ENCODE measurements at regions not wholly inside any gene's neighbourhood (a gene's known extent, or its start where the extent isn't known, plus 50 kb on each side); places are given as distances from the start of the nearest gene placed in this dataset.

DNA sequence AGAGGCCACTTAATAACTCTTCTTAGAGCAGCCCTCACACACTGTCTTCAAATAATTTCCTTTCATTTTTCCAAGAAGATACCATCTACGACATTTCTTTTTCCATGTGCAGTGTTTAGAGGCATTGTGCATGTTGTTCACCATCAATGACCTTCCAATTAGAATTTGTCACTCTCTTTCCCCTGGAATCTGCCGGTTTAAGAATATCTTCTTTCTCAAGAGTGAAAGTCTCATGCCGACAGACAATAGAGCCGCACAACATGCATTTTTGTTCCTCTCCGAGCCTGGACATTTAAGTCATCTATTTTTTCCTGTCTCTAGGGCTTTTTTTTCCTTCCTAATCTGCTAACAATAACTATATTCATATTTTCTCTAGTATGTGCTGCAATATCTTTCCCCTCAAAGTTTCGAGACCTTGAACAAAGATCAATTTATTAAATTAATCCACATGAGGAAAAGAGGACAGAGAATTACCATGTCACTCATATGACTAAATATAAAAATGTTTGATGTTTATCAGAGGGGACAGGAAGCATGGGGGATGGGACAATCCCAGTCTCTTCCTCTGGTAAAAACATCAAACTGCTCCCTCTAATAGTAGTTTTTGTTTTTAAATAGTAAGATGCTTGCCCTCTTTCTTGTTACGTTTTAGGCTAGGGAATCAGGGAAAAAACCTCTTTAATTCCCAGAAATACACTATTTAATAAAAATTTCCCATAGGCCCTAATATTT, 893.4 kb downstream of the C6orf118 start:
- H3K36me3 ChIP-seq (ENCODE audit: control insufficient read depth, insufficient read depth, low read length), result no peaks in the 10 kb centered on the region
- DNase-seq (ENCODE audit: extremely low read depth, insufficient read length), result no peak
- TF ChIP-seq, protein P1, sequence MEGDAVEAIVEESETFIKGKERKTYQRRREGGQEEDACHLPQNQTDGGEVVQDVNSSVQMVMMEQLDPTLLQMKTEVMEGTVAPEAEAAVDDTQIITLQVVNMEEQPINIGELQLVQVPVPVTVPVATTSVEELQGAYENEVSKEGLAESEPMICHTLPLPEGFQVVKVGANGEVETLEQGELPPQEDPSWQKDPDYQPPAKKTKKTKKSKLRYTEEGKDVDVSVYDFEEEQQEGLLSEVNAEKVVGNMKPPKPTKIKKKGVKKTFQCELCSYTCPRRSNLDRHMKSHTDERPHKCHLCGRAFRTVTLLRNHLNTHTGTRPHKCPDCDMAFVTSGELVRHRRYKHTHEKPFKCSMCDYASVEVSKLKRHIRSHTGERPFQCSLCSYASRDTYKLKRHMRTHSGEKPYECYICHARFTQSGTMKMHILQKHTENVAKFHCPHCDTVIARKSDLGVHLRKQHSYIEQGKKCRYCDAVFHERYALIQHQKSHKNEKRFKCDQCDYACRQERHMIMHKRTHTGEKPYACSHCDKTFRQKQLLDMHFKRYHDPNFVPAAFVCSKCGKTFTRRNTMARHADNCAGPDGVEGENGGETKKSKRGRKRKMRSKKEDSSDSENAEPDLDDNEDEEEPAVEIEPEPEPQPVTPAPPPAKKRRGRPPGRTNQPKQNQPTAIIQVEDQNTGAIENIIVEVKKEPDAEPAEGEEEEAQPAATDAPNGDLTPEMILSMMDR (IDR thresholded peaks at IDR 0.05; ENCODE audit: insufficient read depth, low read length, poor library complexity, severe bottlenecking), result no peak
- H3K4me3 ChIP-seq (replicated peaks; ENCODE audit: low read depth, low read length), result peak overlapping the region; percentile 2; the same call in 1 of the 2 replicates
- H3K27me3 ChIP-seq (replicated peaks; ENCODE audit: control insufficient read depth, insufficient read depth, low read length), result no peaks in the 10 kb centered on the region

DNA sequence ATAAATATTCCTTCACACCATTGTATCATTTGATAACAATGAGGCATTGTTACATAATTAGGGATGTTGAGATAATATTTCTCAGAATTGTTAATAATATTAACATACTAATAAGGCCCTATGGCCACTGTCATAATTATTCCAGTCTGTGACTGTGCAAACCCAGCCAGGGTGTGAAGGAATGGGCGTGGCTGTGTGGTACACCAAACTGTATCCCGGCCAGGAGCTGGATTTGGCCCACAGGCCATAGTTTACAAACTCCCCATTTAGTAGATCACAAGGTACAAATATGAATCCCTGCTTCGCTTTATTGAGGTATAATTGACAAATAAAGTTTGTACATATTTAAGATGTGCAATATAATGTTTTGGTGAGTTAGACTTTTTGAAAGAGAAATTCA, 894.7 kb downstream of the C6orf118 start:
- Histone ChIP-seq H3K4me3 (replicated peaks; ENCODE audit: low read depth, low read length) (no peak overlapping the region), H3K36me3 (ENCODE audit: control insufficient read depth, insufficient read depth, low read length) (no peaks in the 10 kb centered on the region), H3K27me3 (replicated peaks; ENCODE audit: control insufficient read depth, insufficient read depth, low read length) (no peaks in the 10 kb centered on the region)
- TF ChIP-seq, protein P1 (IDR thresholded peaks at IDR 0.05; ENCODE audit: insufficient read depth, low read length, poor library complexity, severe bottlenecking), result no peak
- no peak for DNase-seq (ENCODE audit: extremely low read depth, insufficient read length)

DNA sequence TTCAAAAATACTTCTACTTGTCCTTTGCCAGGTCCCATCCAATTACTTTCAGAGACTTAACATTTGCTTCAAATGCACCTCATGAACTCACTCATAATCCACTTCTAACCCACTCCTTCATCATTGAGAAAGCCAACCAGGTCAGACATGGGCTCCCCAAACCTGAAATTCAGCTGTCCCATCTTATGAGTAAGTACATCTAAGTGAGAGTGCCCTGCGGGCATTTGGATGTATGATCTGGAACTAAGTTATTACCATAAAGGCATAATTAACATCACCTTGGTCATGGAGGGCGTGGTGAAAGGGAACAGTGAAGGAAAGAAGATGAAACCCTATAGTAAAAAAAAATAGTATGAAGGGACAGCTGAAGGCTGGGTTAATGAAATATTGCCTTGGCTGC, 896.8 kb downstream of the C6orf118 start:
- TF ChIP-seq, protein P1 (IDR thresholded peaks at IDR 0.05; ENCODE audit: insufficient read depth, low read length, poor library complexity, severe bottlenecking), result no peak

DNA sequence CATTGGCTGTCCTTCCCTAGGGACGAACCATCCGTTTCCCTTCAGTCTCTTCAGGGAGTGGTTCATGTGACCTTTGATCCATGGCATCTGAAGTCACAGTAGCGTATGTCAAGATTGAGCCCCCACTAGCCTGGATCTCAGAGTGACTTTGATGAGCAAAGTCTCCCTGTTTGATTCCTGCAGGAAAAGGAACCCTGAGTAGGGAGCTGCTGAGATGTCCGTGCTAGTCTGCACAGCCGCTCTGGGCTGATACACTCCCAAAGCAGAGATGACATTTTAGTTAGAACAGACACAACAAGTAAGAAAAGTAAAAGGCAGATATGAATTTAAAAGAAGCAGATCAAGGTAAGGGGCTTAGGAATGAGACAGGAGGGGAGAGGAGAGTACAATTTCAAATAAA, 899.4 kb downstream of the C6orf118 start:
- TF ChIP-seq, protein P1 (IDR thresholded peaks at IDR 0.05; ENCODE audit: insufficient read depth, low read length, poor library complexity, severe bottlenecking), result no peak
- Histone ChIP-seq H3K27me3 (replicated peaks; ENCODE audit: control insufficient read depth, insufficient read depth, low read length) (no peaks in the 10 kb centered on the region), H3K4me3 (replicated peaks; ENCODE audit: low read depth, low read length) (no peak overlapping the region), H3K36me3 (ENCODE audit: control insufficient read depth, insufficient read depth, low read length) (no peaks in the 10 kb centered on the region)
- DNase-seq (ENCODE audit: extremely low read depth, insufficient read length), result no peak

More for the DNA sequence above, 896.8 kb downstream of the C6orf118 start:
- Histone ChIP-seq H3K36me3 (ENCODE audit: control insufficient read depth, insufficient read depth, low read length) (no peaks in the 10 kb centered on the region), H3K4me3 (replicated peaks; ENCODE audit: low read depth, low read length) (no peak overlapping the region), H3K27me3 (replicated peaks; ENCODE audit: control insufficient read depth, insufficient read depth, low read length) (no peaks in the 10 kb centered on the region)
- DNase-seq (ENCODE audit: extremely low read depth, insufficient read length), result no peak

DNA sequence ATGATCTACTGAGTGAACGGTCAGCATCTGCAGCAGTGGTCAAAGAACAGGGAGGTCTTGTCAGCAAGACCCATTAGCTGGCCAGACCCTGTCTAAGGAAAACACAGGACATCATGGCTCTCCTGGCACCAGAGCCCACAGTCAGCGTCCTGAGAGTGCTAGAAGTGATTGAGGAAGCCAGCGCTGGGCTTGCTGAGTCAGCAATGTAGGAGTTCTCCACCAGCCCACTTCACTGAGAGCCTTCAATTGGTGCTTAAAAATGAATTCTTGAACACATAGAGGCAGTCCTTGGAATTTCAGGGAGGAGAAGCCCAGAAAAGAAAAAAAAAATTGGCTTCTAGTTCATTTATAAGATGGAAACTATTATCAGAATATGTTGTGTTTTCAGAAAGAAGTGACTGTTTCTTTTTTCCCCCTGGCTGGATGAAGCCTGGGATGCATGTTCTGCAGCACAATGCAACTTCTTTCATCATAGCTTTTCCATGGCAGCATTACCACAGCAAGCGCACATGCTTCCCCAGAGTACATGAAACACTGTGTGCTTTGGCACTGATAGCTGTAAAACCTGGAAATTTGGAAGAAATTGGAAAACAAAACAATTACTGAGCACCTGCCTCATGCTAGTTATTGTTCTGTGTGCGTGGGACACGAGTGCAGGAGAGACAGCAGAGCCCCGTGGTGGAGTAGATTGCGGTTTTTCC, 899.9 kb downstream of the C6orf118 start:
- DNase-seq (ENCODE audit: extremely low read depth, insufficient read length), result no peak
- no peaks in the 10 kb centered on the region for H3K27me3 ChIP-seq (replicated peaks; ENCODE audit: control insufficient read depth, insufficient read depth, low read length)
- no peaks in the 10 kb centered on the region for H3K36me3 ChIP-seq (ENCODE audit: control insufficient read depth, insufficient read depth, low read length)
- TF ChIP-seq, protein P1 (IDR thresholded peaks at IDR 0.05; ENCODE audit: insufficient read depth, low read length, poor library complexity, severe bottlenecking), result no peak
- no peak overlapping the region for H3K4me3 ChIP-seq (replicated peaks; ENCODE audit: low read depth, low read length)

Measured in GM06990 (cell line).